Loucy (cell line): ENCODE measurements at regions not wholly inside any gene's neighbourhood (a gene's known extent, or its start where the extent isn't known, plus 50 kb on each side); places are given as distances from the start of the nearest gene placed in this dataset.

Experiments used
- H2AFZ ChIP-seq: fragments of 200-600 bp; sonication (generic); 2 replicates; pipeline ENCODE4 v1.6.0; 2016; ENCODE audit warnings: antibody characterized with exemption, mild to moderate bottlenecking, low read length, moderate library complexity
- H3F3A ChIP-seq: fragments of 200-600 bp; 2 replicates; pipeline ENCODE4 v1.6.0; 2016; ENCODE audit warnings: antibody characterized with exemption, low read depth, mild to moderate bottlenecking
- H3K27me3 ChIP-seq: fragments of 200-600 bp; sonication (generic); 2 replicates; pipeline ENCODE4 v1.6.1; 2014; ENCODE audit warnings: low read length, mild to moderate bottlenecking; ENCODE audit not compliant: insufficient read depth, poor library complexity, severe bottlenecking
- H3K36me3 ChIP-seq: fragments of 200-600 bp; sonication (generic); 2 replicates; pipeline ENCODE4 v1.6.1; 2016; ENCODE audit warnings: low read length; ENCODE audit not compliant: insufficient read depth
- H3K4me1 ChIP-seq: fragments of 200-600 bp; sonication (generic); 2 replicates; pipeline ENCODE4 v1.5.1; 2014; ENCODE audit warnings: low read length, mild to moderate bottlenecking; ENCODE audit not compliant: insufficient read depth, poor library complexity, severe bottlenecking
- H3K4me2 ChIP-seq: fragments of 200-600 bp; sonication (generic); 2 replicates; pipeline ENCODE4 v1.6.0; 2014; ENCODE audit warnings: antibody characterized with exemption, low read length, low read depth, mild to moderate bottlenecking; ENCODE audit not compliant: poor library complexity, severe bottlenecking
- H3K4me3 ChIP-seq: fragments of 200-600 bp; sonication (generic); 2 replicates; pipeline ENCODE4 v1.5.1; 2014; ENCODE audit warnings: low read length, mild to moderate bottlenecking, mixed read lengths; ENCODE audit not compliant: poor library complexity, severe bottlenecking
- H3K79me2 ChIP-seq: fragments of 200-600 bp; sonication (generic); 2 replicates; pipeline ENCODE4 v1.6.1; 2014; ENCODE audit warnings: low read length; ENCODE audit not compliant: insufficient read depth
- H3K9ac ChIP-seq: fragments of 200-600 bp; sonication (generic); 2 replicates; pipeline ENCODE4 v1.6.0; 2014; ENCODE audit warnings: mild to moderate bottlenecking, low read depth, low read length, moderate library complexity; ENCODE audit not compliant: poor library complexity, severe bottlenecking
- H3K9me2 ChIP-seq: fragments of 200-600 bp; sonication (generic); replicated peaks from 2 replicates; pipeline ENCODE4 v1.6.1; 2016; ENCODE audit warnings: low read depth, low read length, mixed read lengths
- H3K9me3 ChIP-seq: fragments of 200-600 bp; sonication (generic); 2 replicates; pipeline ENCODE4 v1.6.1; 2014; ENCODE audit warnings: mild to moderate bottlenecking, antibody characterized with exemption, low read length, low read depth; ENCODE audit not compliant: insufficient read depth
- H4K20me1 ChIP-seq: fragments of 200-600 bp; sonication (generic); 2 replicates; pipeline ENCODE4 v1.6.0; 2014; ENCODE audit warnings: antibody characterized with exemption, low read length, mild to moderate bottlenecking; ENCODE audit not compliant: insufficient read depth, poor library complexity, severe bottlenecking
- EZH2phosphoT487 ChIP-seq: fragments of 200-600 bp; IDR thresholded peaks from 2 replicates; pipeline ENCODE4 v1.6.1; 2018; ENCODE audit warnings: antibody characterized with exemption, mild to moderate bottlenecking, moderate library complexity, borderline replicate concordance
- TF ChIP-seq, protein P1 (sequence below): fragments of 200-600 bp; sonication (generic); conservative IDR thresholded peaks from 2 replicates; pipeline ENCODE4 v1.5.1; 2014; ENCODE audit warnings: mild to moderate bottlenecking, antibody characterized with exemption, low read length

- no peaks in the 10 kb centered on the region for H4K20me1 ChIP-seq
- H3K4me1 ChIP-seq = peaks cover 54% of the 10 kb centered on the region
- no peaks in the 10 kb centered on the region for H3K9me3 ChIP-seq
- H2AFZ ChIP-seq = peak overlapping the region; percentile 16; the same call in 1 of the 2 replicates
- H3K36me3 ChIP-seq = no peaks in the 10 kb centered on the region
- no peak for TF ChIP-seq EZH2phosphoT487
- TF ChIP-seq, protein P1, sequence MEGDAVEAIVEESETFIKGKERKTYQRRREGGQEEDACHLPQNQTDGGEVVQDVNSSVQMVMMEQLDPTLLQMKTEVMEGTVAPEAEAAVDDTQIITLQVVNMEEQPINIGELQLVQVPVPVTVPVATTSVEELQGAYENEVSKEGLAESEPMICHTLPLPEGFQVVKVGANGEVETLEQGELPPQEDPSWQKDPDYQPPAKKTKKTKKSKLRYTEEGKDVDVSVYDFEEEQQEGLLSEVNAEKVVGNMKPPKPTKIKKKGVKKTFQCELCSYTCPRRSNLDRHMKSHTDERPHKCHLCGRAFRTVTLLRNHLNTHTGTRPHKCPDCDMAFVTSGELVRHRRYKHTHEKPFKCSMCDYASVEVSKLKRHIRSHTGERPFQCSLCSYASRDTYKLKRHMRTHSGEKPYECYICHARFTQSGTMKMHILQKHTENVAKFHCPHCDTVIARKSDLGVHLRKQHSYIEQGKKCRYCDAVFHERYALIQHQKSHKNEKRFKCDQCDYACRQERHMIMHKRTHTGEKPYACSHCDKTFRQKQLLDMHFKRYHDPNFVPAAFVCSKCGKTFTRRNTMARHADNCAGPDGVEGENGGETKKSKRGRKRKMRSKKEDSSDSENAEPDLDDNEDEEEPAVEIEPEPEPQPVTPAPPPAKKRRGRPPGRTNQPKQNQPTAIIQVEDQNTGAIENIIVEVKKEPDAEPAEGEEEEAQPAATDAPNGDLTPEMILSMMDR = no peak
- H3K4me2 ChIP-seq = peak overlapping the region; percentile 29
- peaks cover 6% of the 10 kb centered on the region for H3F3A ChIP-seq
- H3K79me2 ChIP-seq = no peaks in the 10 kb centered on the region; the same call in 1 of the 2 replicates
- H3K27me3 ChIP-seq = no peaks in the 10 kb centered on the region
- peak overlapping the region; percentile 40 for H3K9ac ChIP-seq
- H3K4me3 ChIP-seq = no peak overlapping the region
- no peaks in the 10 kb centered on the region for H3K9me2 ChIP-seq
Measured at GRCh38 chr2:45132551-45132950, 123.3 kb upstream of the SIX2 start.

DNA sequence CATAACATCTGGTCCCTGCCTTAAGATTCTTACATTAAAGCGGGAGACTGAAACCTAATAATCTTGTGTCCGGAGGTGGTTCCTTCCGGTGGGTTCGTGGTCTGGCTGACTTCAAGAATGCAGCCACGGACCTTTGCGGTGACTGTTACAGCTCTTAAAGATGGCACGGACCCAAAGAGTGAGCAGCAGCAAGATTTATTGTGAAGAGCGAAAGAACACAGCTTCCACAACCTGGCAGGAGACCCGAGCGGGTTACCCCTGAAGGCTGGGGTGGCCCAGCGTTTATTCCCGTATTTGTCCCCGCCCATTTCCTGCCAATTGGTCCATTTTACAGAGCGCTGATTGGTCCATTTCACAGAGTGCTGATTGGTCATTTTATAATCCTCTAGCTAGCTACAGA lies 122.3 kb upstream of the SIX2 start:
- H3K4me1 ChIP-seq = peaks cover 53% of the 10 kb centered on the region
- peaks cover 6% of the 10 kb centered on the region for H3F3A ChIP-seq
- H3K9ac ChIP-seq = no peak overlapping the region
- no peaks in the 10 kb centered on the region for H4K20me1 ChIP-seq
- no peak overlapping the region for H2AFZ ChIP-seq
- H3K4me3 ChIP-seq = no peak overlapping the region
- no peaks in the 10 kb centered on the region for H3K9me2 ChIP-seq
- no peak for TF ChIP-seq EZH2phosphoT487
- TF ChIP-seq, protein P1 = no peak
- H3K9me3 ChIP-seq = no peaks in the 10 kb centered on the region
- peak overlapping the region; percentile 29 for H3K4me2 ChIP-seq
- H3K27me3 ChIP-seq = no peaks in the 10 kb centered on the region
- H3K36me3 ChIP-seq = no peaks in the 10 kb centered on the region
- no peaks in the 10 kb centered on the region; the same call in 1 of the 2 replicates for H3K79me2 ChIP-seq

DNA sequence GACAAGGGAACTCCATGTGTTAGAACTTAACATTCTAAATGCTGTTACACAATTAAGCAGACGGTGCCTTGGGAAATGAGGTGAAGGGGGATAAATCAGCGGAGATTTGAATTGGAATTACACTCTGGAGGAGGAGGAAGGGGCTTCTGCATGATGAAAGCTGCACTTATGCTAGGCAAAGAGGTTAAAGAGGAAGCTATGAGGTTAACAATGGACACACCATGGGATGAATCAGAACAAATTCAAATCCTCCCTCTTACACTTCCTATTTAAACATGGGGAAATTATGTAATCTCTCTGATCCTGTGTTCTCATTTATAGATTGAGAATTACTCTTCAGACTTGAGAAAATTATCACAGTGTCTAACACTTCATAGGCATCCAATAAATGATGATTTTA lies 121.5 kb upstream of the SIX2 start:
- H3K27me3 ChIP-seq = no peaks in the 10 kb centered on the region
- H3K4me1 ChIP-seq = peaks cover 44% of the 10 kb centered on the region
- H4K20me1 ChIP-seq = no peaks in the 10 kb centered on the region
- no peaks in the 10 kb centered on the region for H3K9me3 ChIP-seq
- TF ChIP-seq EZH2phosphoT487 = no peak
- TF ChIP-seq, protein P1 = no peak
- no peaks in the 10 kb centered on the region for H3K9me2 ChIP-seq
- H3K79me2 ChIP-seq = no peaks in the 10 kb centered on the region; the same call in 1 of the 2 replicates
- no peak overlapping the region for H3K9ac ChIP-seq
- no peak overlapping the region for H3K4me2 ChIP-seq
- H3F3A ChIP-seq = peaks cover 6% of the 10 kb centered on the region
- H3K36me3 ChIP-seq = no peaks in the 10 kb centered on the region
- no peak overlapping the region for H3K4me3 ChIP-seq
- no peak overlapping the region for H2AFZ ChIP-seq
